KOPT-K1 (cell line): ENCODE measurements at regions not wholly inside any gene's neighbourhood (a gene's known extent, or its start where the extent isn't known, plus 50 kb on each side); places are given as distances from the start of the nearest gene placed in this dataset.

ENCODE experiments used
- H3K27ac ChIP-seq: fragments of 200-600 bp; sonication (generic); 2 replicates; pipeline ENCODE4 v1.5.1; 2016; ENCODE audit warnings: antibody characterized with exemption, mild to moderate bottlenecking, low read depth, low read length; ENCODE audit not compliant: poor library complexity, severe bottlenecking
- H3K36me3 ChIP-seq: fragments of 200-600 bp; sonication (generic); 2 replicates; pipeline ENCODE4 v1.5.1; 2017; ENCODE audit warnings: antibody characterized with exemption, mild to moderate bottlenecking, low read length, moderate library complexity; ENCODE audit not compliant: insufficient read depth
- H3K9me3 ChIP-seq: fragments of 200-600 bp; sonication (generic); 2 replicates; pipeline ENCODE4 v1.5.1; 2017; ENCODE audit warnings: antibody characterized with exemption, low read length, mild to moderate bottlenecking; ENCODE audit not compliant: insufficient read depth, poor library complexity, severe bottlenecking

GRCh38 chr3:106228271-106228670, 359.5 kb upstream of the CBLB start:
- no peak overlapping the region for H3K27ac ChIP-seq
- H3K36me3 ChIP-seq = no peaks in the 10 kb centered on the region
- H3K9me3 ChIP-seq = no peaks in the 10 kb centered on the region

GRCh38 chr3:106229495-106230278, 360.9 kb upstream of the CBLB start:
- H3K27ac ChIP-seq = no peak overlapping the region
- no peaks in the 10 kb centered on the region for H3K9me3 ChIP-seq
- H3K36me3 ChIP-seq = no peaks in the 10 kb centered on the region

- H3K36me3 ChIP-seq = no peaks in the 10 kb centered on the region
- H3K27ac ChIP-seq = no peak overlapping the region
- H3K9me3 ChIP-seq = no peaks in the 10 kb centered on the region
Measured at GRCh38 chr3:106231086-106231485, 362.3 kb upstream of the CBLB start.

GRCh38 chr3:106232956-106233355, 364.1 kb upstream of the CBLB start:
- Histone ChIP-seq H3K36me3 (no peaks in the 10 kb centered on the region), H3K9me3 (no peaks in the 10 kb centered on the region), H3K27ac (no peak overlapping the region)

- no peaks in the 10 kb centered on the region for H3K36me3 ChIP-seq
- H3K27ac ChIP-seq = no peak overlapping the region
- H3K9me3 ChIP-seq = no peaks in the 10 kb centered on the region
Measured at GRCh38 chr3:106239195-106239697, 370.4 kb upstream of the CBLB start.

- H3K36me3 ChIP-seq = no peaks in the 10 kb centered on the region
- no peak overlapping the region for H3K27ac ChIP-seq
Measured at GRCh38 chr3:106241593-106241992, 372.8 kb upstream of the CBLB start.

GRCh38 chr3:106242781-106243180, 374.0 kb upstream of the CBLB start:
- H3K9me3 ChIP-seq = no peaks in the 10 kb centered on the region
- no peaks in the 10 kb centered on the region for H3K36me3 ChIP-seq
- no peak overlapping the region for H3K27ac ChIP-seq

More at GRCh38 chr3:106241593-106241992, 372.8 kb upstream of the CBLB start:
- H3K9me3 ChIP-seq = no peaks in the 10 kb centered on the region

- H3K36me3 ChIP-seq = no peaks in the 10 kb centered on the region
- H3K27ac ChIP-seq = no peak overlapping the region
- H3K9me3 ChIP-seq = no peaks in the 10 kb centered on the region
Measured at GRCh38 chr3:106245400-106245799, 376.6 kb upstream of the CBLB start.

GRCh38 chr3:106247902-106248684, 379.3 kb upstream of the CBLB start:
- Histone ChIP-seq H3K9me3 (peaks cover 9% of the 10 kb centered on the region), H3K27ac (no peak overlapping the region), H3K36me3 (no peaks in the 10 kb centered on the region)

- H3K9me3 ChIP-seq = peaks cover 9% of the 10 kb centered on the region
- no peaks in the 10 kb centered on the region for H3K36me3 ChIP-seq
- H3K27ac ChIP-seq = no peak overlapping the region
Measured at GRCh38 chr3:106249159-106249558, 380.3 kb upstream of the CBLB start.

GRCh38 chr3:106249981-106250380, 381.2 kb upstream of the CBLB start:
- Histone ChIP-seq H3K27ac (no peak overlapping the region), H3K9me3 (peaks cover 9% of the 10 kb centered on the region), H3K36me3 (no peaks in the 10 kb centered on the region)

GRCh38 chr3:106251160-106251892, 382.5 kb upstream of the CBLB start:
- no peaks in the 10 kb centered on the region for H3K36me3 ChIP-seq
- peaks cover 9% of the 10 kb centered on the region for H3K9me3 ChIP-seq
- H3K27ac ChIP-seq = no peak overlapping the region

GRCh38 chr3:106255870-106256248, 387.0 kb upstream of the CBLB start:
- H3K27ac ChIP-seq = no peak overlapping the region
- H3K9me3 ChIP-seq = peaks cover 12% of the 10 kb centered on the region
- H3K36me3 ChIP-seq = no peaks in the 10 kb centered on the region

- Histone ChIP-seq H3K9me3 (peaks cover 7% of the 10 kb centered on the region), H3K27ac (no peak overlapping the region), H3K36me3 (no peaks in the 10 kb centered on the region)
Measured at GRCh38 chr3:106256249-106256957, 387.6 kb upstream of the CBLB start.
